ENCODE measurements at regions not wholly inside any gene's neighbourhood (a gene's known extent, or its start where the extent isn't known, plus 50 kb on each side); places are given as distances from the start of the nearest gene placed in this dataset.

- H3K36me3 ChIP-seq (ENCODE audit: low read depth, missing control alignments), result no peaks in the 10 kb centered on the region
- intact Hi-C loops (cut with DNase I; ENCODE audit: low total_unique reads), result no loop called here
- no peak for TF ChIP-seq POLR2A (IDR thresholded peaks at IDR 0.05)
- TF ChIP-seq CTCF (IDR thresholded peaks at IDR 0.05), result no peak
Observed at GRCh38 chr16:85415196-85416090, 197.7 kb upstream of the GSE1 start.

GRCh38 chr16:85416228-85417109 lies 196.7 kb upstream of the GSE1 start:
- Histone ChIP-seq H3K4me3 (no peak overlapping the region), H3K27ac (no peak overlapping the region), H3K4me1 (peaks cover 9% of the 10 kb centered on the region), H3K36me3 (ENCODE audit: low read depth, missing control alignments) (no peaks in the 10 kb centered on the region), H3K9me3 (no peaks in the 10 kb centered on the region), H3K27me3 (no peaks in the 10 kb centered on the region)
- intact Hi-C loops (cut with DNase I; ENCODE audit: low total_unique reads), result no loop called here
- 71 to 75% methylated on average over 20 to 24 of the region's 24 CpGs for WGBS, 2 donors
- TF ChIP-seq POLR2A (IDR thresholded peaks at IDR 0.05) (no peak), CTCF (IDR thresholded peaks at IDR 0.05) (peak; percentile 48 to 64 (median 60))
- DNase-seq, result peak; percentile 61

More at GRCh38 chr16:85415196-85416090, 197.7 kb upstream of the GSE1 start:
- peaks cover 9% of the 10 kb centered on the region for H3K4me1 ChIP-seq
- no peaks in the 10 kb centered on the region for H3K27me3 ChIP-seq
- no peak overlapping the region for H3K4me3 ChIP-seq
- WGBS, 2 donors, result 62 to 67% methylated on average over 20 to 25 of the region's 25 CpGs
- peak; percentile 37 for DNase-seq
- H3K27ac ChIP-seq, result no peak overlapping the region
- H3K9me3 ChIP-seq, result no peaks in the 10 kb centered on the region

- Histone ChIP-seq H3K27me3 (no peaks in the 10 kb centered on the region), H3K36me3 (ENCODE audit: low read depth, missing control alignments) (no peaks in the 10 kb centered on the region), H3K4me1 (peaks cover 16% of the 10 kb centered on the region), H3K27ac (no peak overlapping the region), H3K4me3 (no peak overlapping the region), H3K9me3 (no peaks in the 10 kb centered on the region)
- DNase-seq, result peak; percentile 12
- intact Hi-C loops (cut with DNase I; ENCODE audit: low total_unique reads), result no loop called here
- no peak for TF ChIP-seq CTCF (IDR thresholded peaks at IDR 0.05)
- TF ChIP-seq POLR2A (IDR thresholded peaks at IDR 0.05), result no peak
- WGBS, 2 donors, result 66 to 70% methylated on average over 7 to 14 of the region's 14 CpGs
Observed at GRCh38 chr16:85417156-85417860, 195.8 kb upstream of the GSE1 start.

GRCh38 chr16:85418978-85419491 lies 194.1 kb upstream of the GSE1 start:
- Histone ChIP-seq H3K4me3 (no peak overlapping the region), H3K9me3 (no peaks in the 10 kb centered on the region), H3K4me1 (peaks cover 16% of the 10 kb centered on the region), H3K27me3 (no peaks in the 10 kb centered on the region), H3K36me3 (ENCODE audit: low read depth, missing control alignments) (no peaks in the 10 kb centered on the region), H3K27ac (no peak overlapping the region)
- 90 to 94% methylated on average over 13 to 17 of the region's 17 CpGs for WGBS, 2 donors
- TF ChIP-seq POLR2A (IDR thresholded peaks at IDR 0.05) (no peak), CTCF (IDR thresholded peaks at IDR 0.05) (no peak)
- DNase-seq, result peak; percentile 19
- intact Hi-C loops (cut with DNase I; ENCODE audit: low total_unique reads), result no loop called here
